GM21717 (cell line): ENCODE measurements at regions not wholly inside any gene's neighbourhood (a gene's known extent, or its start where the extent isn't known, plus 50 kb on each side); places are given as distances from the start of the nearest gene placed in this dataset.
A peak's percentile ranks its signal among the peaks of the same experiment; 100 is the strongest.
"Not testable (repeated sequence)": the region's sequence is repeated elsewhere in the genome, so short reads cannot be mapped to it uniquely, and the experiment has no call there.

Experiments
- ATAC-seq: cut with Tn5 transposase; IDR thresholded peaks from one replicate; pipeline ENCODE4 v1.9.1; 2021; ENCODE audit warnings: mild to moderate bottlenecking, moderate library complexity; ENCODE audit not compliant: unreplicated experiment

DNA sequence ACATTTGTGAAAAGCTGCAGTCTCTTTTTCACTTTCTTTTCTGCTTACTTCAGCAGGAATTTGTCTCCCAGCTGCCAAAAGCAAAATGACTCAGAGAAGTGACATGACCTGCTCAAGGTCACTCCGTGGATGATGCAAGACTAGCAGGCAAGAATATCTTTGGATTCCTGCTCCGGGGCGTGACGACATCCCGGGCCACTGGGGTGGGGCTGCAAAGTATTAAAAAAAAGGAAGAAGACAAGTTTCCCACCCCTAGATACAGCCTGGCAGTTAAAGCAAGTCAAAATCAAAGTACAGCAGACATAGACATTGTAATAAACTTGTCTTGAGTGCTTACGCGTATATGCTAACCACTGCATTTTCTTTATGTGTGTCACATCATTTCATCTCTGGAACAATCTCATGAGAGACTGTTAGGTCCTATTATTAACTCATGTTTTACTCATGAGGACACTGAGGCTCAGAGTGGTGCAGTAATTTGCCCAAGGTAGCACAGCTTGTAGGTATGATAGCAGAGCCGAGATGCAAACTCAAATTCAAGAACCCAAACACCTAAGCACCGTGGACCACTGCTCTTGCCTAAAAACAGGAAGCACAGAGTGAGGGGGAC is 485.2 kb upstream of the PROK2 start:
- no peak for ATAC-seq

DNA sequence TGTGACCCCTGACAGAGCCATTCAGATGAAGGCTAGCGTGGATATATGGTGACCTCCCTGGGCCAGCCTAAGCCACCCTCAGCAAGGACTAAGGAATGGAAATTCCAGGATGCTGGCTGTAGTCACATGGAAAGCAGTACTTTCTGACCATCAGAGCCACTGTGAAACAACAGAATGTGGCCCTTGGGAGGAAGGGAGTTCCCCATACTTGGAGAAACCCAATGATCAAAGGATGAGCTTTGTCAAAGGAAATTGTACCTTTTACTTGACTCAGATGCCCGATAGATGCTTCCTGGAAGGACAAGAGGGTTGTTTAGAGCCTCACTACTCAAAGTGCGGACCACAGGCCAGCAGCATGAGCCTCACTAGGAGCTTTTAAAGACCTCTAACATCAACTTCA is 484.5 kb upstream of the PROK2 start:
- ATAC-seq: no peak

DNA sequence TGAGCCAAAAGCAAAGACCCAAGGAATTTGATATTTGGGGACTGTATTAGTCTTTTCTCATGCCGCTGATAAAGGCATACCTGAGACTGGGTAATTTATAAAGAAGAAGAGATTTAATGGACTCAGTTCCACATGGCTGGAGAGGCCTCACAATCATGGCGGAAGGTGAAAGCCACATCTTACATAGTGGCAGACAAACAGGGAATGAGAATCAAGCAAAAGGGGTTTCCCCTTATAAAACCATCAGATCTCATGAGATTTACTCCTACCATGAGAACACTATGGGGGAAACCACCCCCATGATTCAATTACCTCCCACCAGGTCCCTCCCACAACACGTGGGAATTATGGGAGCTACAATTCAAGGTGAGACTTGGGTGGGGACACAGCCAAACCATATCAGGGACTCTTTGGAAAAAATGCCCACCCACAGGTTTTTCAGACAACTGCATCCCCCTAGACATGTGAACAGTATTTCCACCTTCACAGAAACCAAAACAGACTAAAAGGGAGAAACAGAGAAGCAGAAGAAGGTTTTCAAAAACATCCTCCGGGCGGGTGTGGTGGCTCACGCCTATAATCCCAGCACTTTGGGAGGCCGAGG is 482.1 kb upstream of the PROK2 start:
- not testable (repeated sequence) for ATAC-seq

DNA sequence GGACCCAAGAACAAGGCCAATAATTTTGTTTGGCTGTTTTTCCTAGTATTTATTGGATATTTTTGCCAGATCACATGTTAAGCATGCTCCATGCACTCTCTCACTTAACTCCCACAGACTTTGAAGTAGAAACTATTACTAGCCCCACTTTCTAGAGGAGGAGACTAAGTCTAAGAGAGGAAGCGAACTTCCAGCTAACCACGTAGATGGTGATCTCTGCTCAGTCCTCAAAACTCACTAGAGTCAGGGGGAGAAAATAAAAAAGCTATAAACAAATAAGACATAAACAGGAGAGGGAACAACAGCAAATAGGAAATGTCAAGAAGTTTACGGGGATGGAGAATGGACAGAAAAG is 481.0 kb upstream of the PROK2 start:
- ATAC-seq: peak; percentile 42

DNA sequence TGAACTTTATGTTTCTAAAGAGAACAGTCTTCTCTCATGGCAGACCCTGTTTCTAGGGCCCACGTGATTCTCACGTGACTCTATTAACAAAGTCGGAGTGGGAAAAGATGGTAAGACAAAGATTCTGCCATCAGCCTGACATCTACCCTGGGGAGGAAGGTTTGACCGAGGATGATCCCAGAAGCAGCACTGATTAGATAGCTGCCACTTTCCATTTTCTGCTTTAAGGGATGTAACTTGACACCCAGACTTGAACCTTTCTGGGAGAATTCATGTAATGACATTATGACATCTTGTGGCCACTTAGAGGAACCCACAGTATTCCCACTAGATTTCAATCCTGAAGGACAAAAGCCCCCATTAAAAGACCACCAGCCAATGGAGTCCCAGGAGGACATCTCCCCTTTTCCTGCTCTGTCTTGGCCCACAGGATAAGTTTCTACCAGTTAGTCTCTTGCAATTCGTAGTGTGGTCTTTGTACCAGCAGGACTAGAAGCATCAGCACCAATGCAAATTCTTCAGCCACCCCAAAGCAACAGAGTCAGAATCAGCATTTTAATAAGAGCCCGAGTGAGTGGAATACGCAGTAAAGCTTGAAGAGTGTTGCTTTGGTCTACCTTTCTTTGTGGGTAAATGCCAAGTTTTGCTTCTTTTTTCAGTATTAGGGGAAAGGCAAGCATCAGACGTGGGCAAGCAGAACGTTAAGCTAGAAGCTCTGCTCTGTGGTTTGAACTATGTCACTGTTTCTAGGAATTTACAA is 480.5 kb upstream of the PROK2 start:
- ATAC-seq: peak; percentile 57

DNA sequence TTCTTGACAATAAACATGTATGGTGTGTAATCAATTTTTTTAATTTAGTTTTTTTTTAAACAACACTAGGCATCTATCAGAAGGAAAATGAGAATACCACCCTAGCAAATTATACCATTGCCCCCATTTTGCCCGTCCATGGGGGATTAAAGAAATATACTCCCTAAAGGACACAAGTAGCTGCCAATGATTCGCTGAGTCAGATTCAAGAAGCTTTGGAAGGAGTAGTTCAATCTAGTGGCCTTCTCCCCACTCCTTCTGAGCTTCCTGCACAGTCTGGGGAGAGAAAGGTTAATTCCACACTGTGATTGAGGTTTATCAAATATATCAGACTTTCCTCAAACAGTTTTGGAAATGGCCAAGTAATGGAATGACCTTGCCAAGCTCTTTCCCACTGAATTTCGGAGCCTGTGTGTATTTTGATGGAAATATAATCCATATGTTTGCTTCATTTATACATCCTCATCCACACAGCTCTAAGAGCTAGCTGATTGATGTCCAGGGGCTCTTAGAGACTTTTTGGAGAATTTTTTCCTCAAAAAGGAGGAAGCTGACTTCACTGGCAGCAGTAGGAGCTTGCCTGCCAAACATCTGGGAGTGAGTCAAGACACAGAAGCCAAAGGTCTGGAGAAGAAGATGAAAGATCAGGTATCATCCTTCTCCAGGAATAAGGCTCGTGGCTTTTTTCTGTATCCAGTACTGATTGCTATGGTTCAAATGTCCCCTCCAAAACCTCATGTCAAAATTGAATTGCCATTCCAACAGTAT is 478.5 kb upstream of the PROK2 start:
- no peak for ATAC-seq

DNA sequence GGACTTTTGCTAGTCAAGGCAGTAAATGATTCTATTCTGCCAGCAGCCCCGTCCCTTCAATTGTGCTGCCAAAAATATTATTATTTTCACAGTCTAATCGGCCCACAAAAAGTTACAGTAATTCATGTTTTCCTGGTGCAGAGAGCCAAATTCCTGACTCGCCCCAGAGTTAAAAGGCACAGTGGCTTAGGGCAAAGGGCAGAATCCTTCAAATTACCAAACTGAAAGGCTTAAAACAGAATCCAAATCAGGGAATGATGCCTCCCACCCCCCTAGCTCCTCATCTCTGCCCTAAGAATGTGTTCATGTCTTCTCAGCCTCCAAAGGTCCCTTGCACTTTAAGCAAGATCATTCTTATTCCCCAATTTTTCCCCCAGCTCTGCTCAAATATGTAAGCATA is 477.8 kb upstream of the PROK2 start:
- no peak for ATAC-seq

DNA sequence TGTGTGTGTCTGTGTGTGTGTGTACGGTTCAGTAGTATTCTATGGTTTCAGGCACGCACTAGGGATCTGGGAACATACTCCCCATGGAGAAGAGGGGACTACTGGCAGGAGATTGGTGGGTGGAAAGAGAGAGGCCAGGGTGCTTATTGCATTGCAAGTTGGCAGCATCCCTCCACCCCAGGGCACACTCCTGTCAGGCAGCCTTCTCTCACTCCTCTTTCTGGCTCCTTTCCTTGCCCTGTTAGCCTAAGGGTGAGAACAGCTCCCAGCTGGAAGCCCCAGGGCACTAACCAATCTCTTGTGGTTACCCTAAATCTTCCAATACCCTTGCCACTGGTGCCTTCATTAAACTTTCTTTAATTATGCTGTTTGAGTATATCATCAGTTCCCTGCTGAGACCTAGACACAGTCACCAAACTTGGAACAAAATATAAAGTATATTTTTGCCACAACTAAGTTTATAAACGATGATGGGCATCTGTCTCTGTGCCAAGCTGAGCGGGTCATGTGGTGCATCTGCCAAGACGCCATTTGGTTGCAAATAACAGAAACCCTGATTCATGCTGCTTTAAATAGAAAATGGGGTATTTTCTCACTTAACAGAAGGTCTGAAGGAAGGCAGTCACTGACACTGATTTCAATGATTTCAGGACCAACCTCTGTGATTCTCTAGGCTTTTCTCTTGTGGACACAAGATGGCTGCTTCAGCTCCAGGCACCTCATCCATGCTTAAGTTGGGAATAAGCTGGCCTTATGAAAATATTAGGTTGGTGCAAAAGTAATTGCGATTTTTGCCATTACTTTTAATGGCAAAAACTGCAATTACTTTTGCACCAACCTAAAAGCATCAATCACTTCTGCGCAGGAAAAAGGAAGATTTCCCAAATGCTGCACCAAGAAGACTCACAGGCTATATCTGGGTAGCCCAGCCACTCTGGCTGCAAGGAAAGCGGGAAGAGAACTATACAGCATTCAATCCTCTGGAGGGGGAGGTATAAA is 476.9 kb upstream of the PROK2 start:
- no peak for ATAC-seq

DNA sequence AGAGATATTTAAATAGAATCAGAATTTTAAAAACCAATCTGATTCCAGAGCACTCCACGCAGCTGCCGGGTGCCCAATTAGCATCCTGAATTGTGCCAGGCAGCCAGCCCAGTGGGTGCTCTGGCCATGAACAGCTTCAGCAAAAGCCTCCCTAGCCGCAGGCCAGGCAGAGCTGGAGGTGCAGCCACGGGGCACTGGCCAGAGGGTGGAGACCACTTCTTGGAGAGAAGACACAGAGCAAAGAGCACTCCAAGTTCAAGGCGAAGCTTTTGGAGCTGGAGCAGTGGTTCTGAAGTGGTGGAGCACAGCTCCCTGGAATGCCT is 475.6 kb upstream of the PROK2 start:
- no peak for ATAC-seq

DNA sequence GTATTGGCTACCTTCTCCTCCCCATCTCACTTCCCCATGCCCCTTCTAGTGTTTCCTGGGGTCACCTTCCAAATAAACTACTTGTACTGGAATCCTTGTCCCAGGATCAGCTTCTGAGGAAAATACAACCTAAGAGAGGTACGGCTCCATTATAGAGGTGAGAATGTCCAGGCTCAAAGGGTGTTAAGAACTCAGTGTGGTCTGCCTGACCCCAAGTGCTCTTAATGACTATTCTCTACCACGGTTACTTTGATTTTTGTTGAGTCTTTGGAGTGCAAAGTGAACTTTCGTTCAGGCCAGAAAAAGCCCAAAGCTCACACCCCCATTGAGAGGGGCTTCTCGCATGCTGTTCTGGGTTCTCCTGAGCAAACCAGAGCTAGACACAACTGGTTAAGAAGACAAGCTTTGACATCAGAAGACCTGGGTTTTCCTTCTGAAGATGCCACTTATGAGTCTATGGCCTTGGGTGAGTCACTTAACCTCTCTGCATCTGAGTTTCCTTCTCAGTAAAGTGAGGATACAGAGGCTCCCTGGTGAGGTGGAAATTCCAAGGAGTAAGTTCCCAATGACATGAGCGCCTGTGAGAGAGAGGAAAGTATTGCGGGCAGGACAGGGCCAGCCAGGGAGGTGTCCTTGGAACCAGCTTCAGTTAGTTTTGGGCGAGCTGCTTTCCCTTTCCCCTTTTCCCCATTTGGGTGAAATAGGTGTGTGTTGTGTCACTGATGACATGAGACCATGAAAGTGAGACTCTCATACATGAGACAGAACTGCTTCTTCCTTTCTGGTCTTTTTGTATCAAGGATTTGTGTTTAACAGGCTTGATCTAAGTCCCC is 475.0 kb upstream of the PROK2 start:
- peak; percentile 44 for ATAC-seq

DNA sequence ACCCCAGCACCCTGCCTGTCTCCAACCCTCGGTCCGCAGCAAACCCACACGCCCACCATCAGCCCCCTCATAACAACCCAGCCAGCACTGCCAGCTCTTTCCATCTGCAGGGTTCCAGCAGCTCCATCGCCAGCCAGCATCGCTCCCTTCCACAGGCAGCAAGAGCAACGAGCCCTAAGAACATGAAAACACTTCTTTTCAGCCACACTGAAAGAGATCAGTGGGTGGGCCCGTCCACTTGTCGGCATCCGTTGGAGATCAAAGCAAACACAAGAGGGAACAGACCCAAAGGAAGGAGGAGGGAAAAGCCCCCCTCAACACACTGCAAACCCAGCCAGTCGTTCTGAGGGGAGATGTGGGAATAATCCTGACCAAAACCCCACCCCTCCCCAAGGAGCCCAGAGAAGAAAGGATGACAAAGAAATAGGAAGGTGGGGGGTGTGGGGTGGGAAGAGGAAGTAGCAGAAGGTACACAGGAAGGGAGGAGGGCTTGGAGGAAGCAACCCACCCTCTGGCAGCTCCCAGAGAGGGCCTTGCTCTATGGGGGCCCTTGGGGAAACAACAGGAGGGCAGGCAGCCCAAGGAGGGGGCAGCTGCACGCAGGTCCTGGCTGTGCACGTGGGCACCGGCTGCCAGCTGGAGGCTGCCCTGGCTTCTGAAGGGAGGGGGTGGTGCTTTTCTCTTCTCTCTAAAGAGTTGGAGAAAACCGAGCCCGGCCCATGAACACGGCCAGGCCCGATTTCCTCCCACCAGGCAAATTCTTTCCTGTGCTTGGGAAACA is 473.6 kb upstream of the PROK2 start:
- ATAC-seq: no peak

DNA sequence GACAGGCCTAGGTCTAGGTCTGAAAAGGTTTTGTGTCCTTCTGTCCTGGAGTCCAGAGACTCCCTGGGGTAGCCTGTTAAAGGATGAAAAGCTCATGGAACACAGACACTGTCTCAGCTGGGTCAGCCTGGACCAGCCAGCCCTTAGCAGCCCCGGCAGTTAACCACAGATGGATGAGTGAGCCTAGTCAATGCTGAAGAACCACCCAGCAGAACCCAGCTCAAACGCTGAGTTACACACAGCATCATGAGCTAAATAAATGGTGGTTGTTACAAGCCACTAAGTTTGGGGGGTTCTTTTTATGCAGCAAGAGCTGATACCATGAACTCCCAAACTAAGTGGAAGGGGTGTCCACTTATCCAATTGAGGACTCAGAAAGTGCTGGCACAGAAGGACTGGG is 472.8 kb upstream of the PROK2 start:
- no peak for ATAC-seq

DNA sequence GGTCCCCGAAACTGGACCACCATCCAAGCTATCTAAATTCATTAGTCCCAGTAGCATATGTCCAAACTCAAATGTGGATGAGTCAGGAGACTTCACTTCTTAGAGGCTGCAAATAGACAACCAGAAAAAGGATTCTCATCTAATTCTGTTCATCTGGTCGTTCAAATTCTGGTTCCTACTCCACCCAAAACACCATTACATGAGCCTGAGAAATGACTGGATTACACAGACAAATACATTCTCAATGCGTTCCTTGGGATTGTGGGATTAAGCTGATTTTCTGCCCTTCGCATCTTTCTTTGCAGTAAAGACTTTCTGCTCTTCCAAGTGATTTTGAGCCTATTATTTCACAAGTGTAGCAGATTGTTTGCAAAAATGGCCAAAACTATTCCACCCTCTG is 472.3 kb upstream of the PROK2 start:
- ATAC-seq: no peak

DNA sequence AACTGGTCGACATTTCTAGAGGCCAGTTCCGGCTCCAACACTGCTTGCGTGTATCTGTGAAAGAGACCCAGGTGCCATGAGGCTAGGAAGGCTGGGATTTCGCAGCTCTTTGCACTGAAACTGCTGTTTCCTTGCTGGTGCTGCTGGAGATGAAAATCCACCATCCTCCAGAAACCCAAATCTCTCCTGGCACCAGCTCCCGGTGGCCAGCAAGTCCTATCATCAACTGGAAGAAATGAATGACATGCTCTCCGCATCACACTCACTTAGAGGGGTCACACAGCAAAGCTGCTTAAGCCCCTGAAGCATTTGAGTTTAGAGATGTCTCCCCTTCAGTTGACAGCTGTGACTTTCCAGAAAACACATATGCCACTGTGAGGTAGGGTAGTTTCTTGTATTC is 471.8 kb upstream of the PROK2 start:
- no peak for ATAC-seq

DNA sequence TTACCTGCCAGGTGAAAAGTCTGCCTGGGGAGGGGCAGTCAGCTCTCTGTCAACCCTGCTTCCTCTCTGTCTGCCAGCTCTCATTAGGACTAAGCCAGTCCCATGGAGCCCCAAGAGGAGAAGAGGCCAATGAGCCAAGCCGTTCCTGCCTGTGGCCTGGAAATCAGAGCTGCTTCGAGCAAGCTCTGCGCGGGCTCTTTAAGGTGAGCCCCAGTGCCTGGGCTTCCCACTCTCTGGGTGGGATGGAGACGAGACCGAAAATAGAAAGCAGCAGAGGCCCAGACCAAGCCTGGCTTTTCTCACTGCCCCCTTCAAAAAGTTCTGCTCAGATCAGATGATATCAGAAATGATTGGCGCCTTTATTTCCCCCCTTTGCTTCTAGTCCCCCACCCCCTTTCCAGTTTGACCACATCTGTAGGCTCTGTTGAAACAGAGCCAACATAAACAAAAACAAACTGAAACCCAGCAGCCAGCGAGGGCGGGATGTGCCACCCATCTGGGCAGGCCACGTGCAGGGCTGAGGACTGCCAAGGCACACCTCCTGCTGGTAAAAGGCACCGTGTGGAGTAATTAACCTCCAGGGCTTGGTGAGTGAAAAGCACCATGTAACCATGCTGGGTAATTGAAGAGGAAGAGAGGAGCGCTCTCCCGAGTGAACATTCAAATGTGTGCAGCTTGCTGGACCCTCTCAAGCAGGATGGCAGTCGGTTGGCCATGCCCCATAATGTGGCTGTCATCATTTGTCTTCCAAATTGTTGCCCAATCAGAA is 471.0 kb upstream of the PROK2 start:
- no peak for ATAC-seq

DNA sequence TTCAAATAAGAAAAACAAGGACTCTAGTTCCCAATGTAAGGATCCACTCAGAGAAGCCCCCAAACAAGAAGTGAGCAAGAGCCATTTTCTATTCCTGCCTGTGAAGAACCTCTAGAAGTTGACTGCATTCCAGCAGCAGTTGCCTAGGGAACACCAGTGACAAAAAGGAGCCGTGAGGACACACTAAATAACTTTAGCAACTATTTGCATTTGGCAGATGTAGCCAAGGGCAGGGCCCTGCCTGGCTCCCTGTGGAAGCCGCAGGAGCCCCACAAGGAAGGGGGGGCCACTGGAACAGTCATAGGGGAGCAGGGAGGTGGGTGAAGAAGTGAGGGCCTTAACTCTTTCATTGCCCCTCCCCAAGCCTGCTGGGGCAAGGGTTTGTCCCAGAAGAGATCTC is 470.2 kb upstream of the PROK2 start:
- no peak for ATAC-seq

DNA sequence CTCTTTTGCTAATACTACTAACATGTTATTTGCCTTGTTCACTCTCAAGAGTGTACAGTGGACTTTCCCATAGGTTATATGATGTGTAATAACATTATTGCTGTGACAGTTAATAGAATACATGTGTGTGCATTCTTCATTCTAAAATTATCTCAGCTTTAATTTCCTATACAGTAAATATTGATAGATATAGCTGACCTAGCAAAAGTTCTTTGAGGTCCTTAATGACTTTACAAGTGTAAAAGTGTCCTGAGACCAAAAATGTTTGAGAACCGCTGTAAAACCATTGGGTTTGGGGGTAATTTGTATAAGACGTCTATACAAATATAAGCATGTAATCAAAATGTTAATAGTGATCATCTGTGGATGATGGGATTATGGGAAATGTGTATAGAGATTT is 469.5 kb upstream of the PROK2 start:
- no peak for ATAC-seq

DNA sequence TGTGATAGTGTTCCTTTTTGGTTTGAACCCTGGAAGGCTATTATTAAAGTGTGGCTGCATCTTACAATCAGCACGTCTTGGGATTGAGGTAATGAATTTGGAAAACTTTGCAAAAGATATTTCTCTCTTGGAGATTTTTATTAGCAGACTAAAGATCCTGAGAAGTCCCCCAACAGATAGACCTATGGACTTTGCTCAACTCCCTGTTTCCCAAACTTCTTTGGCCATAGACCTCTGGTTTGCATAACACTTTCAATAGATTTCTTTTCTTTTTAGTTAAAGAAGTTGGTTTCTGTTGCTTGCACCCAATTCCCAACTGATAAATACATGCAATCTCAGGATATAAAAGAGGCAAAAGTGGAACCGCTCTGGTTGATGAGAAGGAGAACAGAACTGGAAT is 465.8 kb upstream of the PROK2 start:
- no peak for ATAC-seq
